ENCODE measurements at regions not wholly inside any gene's neighbourhood (a gene's known extent, or its start where the extent isn't known, plus 50 kb on each side); places are given as distances from the start of the nearest gene placed in this dataset.

- DNase-seq: no peak
- H3K27me3 ChIP-seq (replicated peaks in 1 of 7): peaks cover 0 to 40% (median 0%) of the 10 kb centered on the region in 7 donors
- no peaks in the 10 kb centered on the region for H3K4me1 ChIP-seq
- no peaks in the 10 kb centered on the region for H3K9me3 ChIP-seq
- intact Hi-C loops (cut with DNase I; ENCODE audit: low total_unique reads): no loop called here
- WGBS, 5 donors: 89 to 97% (median 92%) methylated on average over 5 of the region's 5 CpGs
- no peak overlapping the region for H3K27ac ChIP-seq
- H3K4me3 ChIP-seq: no peak overlapping the region
- no peaks in the 10 kb centered on the region for H3K36me3 ChIP-seq
- TF ChIP-seq CTCF (IDR thresholded peaks at IDR 0.05 in 8 of 11, conservative IDR thresholded peaks at IDR 0.05 in 3 of 11) (no peak), POLR2AphosphoS5 (IDR thresholded peaks at IDR 0.05) (no peak), POLR2A (IDR thresholded peaks at IDR 0.05) (no peak)
Measured at GRCh38 chr6:3621411-3621810, 130.1 kb downstream of the PXDC1 start.

GRCh38 chr6:3620937-3621336 is 130.6 kb downstream of the PXDC1 start:
- intact Hi-C loops (cut with DNase I; ENCODE audit: low total_unique reads): no loop called here
- Histone ChIP-seq H3K4me3 (no peak overlapping the region), H3K27ac (no peak overlapping the region), H3K4me1 (no peaks in the 10 kb centered on the region), H3K9me3 (no peaks in the 10 kb centered on the region), H3K27me3 (replicated peaks in 1 of 7) (peaks cover 0 to 36% (median 0%) of the 10 kb centered on the region in 7 donors), H3K36me3 (no peaks in the 10 kb centered on the region)
- 70 to 86% (median 81%) methylated on average over 3 of the region's 3 CpGs for WGBS, 5 donors
- DNase-seq: peak; percentile 41
- TF ChIP-seq POLR2AphosphoS5 (IDR thresholded peaks at IDR 0.05) (no peak), POLR2A (IDR thresholded peaks at IDR 0.05) (no peak), CTCF (IDR thresholded peaks at IDR 0.05 in 8 of 11, conservative IDR thresholded peaks at IDR 0.05 in 3 of 11) (no peak)

GRCh38 chr6:3620389-3620788 is 131.1 kb downstream of the PXDC1 start:
- DNase-seq: peak; percentile 58
- no peaks in the 10 kb centered on the region for H3K4me1 ChIP-seq
- H3K27ac ChIP-seq: no peak overlapping the region
- intact Hi-C loops (cut with DNase I; ENCODE audit: low total_unique reads): no loop called here
- H3K36me3 ChIP-seq: no peaks in the 10 kb centered on the region
- WGBS, 5 donors: 95 to 97% (median 96%) methylated on average over 8 of the region's 8 CpGs
- peaks cover 0 to 30% (median 0%) of the 10 kb centered on the region in 7 donors for H3K27me3 ChIP-seq (replicated peaks in 1 of 7)
- TF ChIP-seq POLR2AphosphoS5 (IDR thresholded peaks at IDR 0.05) (no peak), POLR2A (IDR thresholded peaks at IDR 0.05) (no peak), CTCF (IDR thresholded peaks at IDR 0.05 in 8 of 11, conservative IDR thresholded peaks at IDR 0.05 in 3 of 11) (no peak)
- H3K4me3 ChIP-seq: no peak overlapping the region
- H3K9me3 ChIP-seq: no peaks in the 10 kb centered on the region

- DNase-seq: no peak
- intact Hi-C loops (cut with DNase I; ENCODE audit: low total_unique reads): no loop called here
Measured at GRCh38 chr6:3619800-3620199, 131.7 kb downstream of the PXDC1 start.

More at GRCh38 chr6:3619800-3620199, 131.7 kb downstream of the PXDC1 start:
- H3K27me3 ChIP-seq (replicated peaks in 1 of 7): peaks cover 0 to 24% (median 0%) of the 10 kb centered on the region in 7 donors
- H3K4me1 ChIP-seq: no peaks in the 10 kb centered on the region
- H3K4me3 ChIP-seq: no peak overlapping the region
- H3K9me3 ChIP-seq: no peaks in the 10 kb centered on the region
- no peak overlapping the region for H3K27ac ChIP-seq
- no peak for TF ChIP-seq POLR2A (IDR thresholded peaks at IDR 0.05)
- no peak for TF ChIP-seq POLR2AphosphoS5 (IDR thresholded peaks at IDR 0.05)
- no peak for TF ChIP-seq CTCF (IDR thresholded peaks at IDR 0.05 in 8 of 11, conservative IDR thresholded peaks at IDR 0.05 in 3 of 11)
- H3K36me3 ChIP-seq: no peaks in the 10 kb centered on the region
- 64 to 91% (median 80%) methylated on average over 4 of the region's 4 CpGs for WGBS, 5 donors

Data from spleen (tissue), 11 donors.